ENCODE measurements at regions not wholly inside any gene's neighbourhood (a gene's known extent, or its start where the extent isn't known, plus 50 kb on each side); places are given as distances from the start of the nearest gene placed in this dataset.

DNA sequence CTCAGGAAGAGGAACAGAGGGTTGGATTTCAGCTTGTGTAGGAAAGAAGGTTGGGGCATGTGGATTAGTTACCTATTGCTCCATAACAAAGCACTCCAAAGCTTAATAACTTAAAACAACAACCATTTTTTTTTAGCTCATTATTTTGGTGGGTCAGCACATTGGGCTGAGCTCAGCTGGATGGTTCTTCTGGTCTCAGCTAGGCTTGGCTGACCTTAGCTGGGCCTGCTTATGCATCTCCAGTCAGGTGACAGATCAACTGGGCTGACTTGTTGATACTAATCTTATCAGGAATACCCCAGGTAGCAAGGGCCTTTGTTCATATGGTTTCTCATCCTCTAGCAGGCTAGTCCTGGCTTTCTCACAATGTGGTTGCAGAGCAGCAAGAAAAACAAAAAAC lies 106.4 kb downstream of the C11orf91 start:
- TF ChIP-seq EZH2 (IDR thresholded peaks at IDR 0.05; ENCODE audit: borderline replicate concordance, insufficient read depth, low read depth, low read length, poor library complexity, severe bottlenecking) (no peak), CTCF (IDR thresholded peaks at IDR 0.05) (no peak)

Measured in B cell (primary cell).